Esophagus mucosa (tissue), 1 donor: ENCODE measurements at regions not wholly inside any gene's neighbourhood (a gene's known extent, or its start where the extent isn't known, plus 50 kb on each side); places are given as distances from the start of the nearest gene placed in this dataset.
"Not testable (repeated sequence)": the region's sequence is repeated elsewhere in the genome, so short reads cannot be mapped to it uniquely, and the experiment has no call there.

Experiments
- ATAC-seq: fragments of 200-7000 bp; cut with Tn5 transposase; one replicate; pipeline ENCODE4 v1.9.1; 2020
- donor health status: DM: yes; HTN: yes; CAD: no.

- no peak for ATAC-seq
Measured at GRCh38 chr5:40121236-40121635, 558.5 kb upstream of the PTGER4 start.

- no peak for ATAC-seq
Measured at GRCh38 chr5:40112875-40113274, 566.8 kb upstream of the PTGER4 start.

DNA sequence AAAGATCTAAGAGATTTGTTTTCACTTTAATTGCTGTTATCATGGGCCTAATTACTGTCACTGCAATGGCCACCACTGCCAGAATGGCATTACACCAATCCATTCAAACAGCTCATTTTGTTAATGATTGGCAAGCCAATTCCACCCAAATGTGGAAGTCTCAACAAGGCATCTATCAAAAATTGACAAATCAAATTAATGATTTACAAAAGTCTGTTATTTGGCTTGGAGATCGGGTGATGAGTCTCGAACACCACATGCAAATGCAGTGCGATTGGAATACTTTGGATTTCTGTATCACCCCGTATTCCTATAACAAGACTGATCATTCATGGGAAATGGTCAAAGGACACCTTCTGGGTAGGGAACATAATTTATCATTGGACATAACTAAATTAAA, 568.7 kb upstream of the PTGER4 start:
- not testable (repeated sequence) for ATAC-seq

DNA sequence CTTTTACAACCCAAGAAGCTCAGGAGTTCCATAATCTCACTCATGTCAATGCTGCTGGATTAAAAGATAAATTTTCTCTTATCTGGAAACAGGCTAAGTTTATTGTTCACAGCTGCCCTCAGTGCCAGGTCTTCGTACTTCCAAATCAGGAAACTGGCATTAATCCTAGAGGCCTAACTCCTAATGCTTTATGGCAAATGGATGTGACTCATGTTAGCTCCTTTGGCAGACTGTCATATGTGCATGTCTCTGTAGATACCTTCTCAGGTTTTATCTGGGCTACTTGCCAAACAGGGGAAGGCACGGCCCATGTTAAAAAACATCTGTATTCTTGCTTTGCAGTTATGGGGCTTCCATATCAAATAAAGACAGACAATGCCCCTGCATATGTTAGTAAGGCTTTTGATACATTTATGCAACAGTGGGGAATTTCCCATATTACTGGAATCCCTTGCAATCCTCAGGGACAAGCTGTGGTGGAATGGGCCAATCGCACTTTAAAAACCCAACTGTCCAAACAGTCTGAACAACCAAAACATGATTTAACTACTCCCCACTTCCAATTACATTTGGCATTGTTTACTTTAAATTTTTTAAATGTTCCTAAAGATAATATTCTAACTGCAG, 570.8 kb upstream of the PTGER4 start:
- ATAC-seq, result not testable (repeated sequence)

DNA sequence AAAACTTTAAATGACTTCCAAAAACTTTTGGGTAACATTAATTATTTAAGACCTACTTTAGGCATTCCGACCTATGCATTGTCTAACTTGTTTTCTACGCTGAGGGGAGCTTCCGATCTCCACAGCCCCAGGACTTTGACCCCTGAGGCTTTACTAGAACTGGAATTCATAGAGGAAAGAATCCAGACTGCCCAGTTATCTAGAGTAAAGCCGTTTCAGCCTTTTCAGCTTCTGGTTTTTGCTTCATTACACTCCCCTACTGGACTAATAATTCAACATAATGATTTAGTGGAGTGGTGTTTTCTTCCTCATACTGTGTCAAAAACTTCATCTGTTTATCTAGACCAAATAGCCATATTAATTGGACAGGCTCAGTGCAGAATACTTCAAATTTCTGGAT, 571.9 kb upstream of the PTGER4 start:
- not testable (repeated sequence) for ATAC-seq

DNA sequence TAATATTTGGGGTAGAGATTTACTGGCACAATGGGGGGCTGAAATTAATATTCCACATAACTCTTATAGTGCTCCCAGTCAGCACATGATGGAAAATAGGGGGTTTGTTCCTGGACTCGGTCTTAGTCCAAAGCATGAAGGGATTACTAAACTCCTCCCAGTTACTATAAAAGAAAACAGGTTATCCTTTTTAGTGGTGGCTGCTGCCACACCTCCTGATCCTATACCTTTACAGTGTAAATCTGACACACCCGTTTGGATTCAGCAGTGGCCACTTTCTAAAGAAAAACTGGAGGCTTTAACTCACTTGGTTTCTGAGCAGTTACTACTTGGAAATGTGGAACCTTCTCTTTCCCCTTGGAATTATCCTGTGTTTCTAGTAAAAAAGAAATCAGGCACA, 572.9 kb upstream of the PTGER4 start:
- peak; percentile 56 for ATAC-seq

DNA sequence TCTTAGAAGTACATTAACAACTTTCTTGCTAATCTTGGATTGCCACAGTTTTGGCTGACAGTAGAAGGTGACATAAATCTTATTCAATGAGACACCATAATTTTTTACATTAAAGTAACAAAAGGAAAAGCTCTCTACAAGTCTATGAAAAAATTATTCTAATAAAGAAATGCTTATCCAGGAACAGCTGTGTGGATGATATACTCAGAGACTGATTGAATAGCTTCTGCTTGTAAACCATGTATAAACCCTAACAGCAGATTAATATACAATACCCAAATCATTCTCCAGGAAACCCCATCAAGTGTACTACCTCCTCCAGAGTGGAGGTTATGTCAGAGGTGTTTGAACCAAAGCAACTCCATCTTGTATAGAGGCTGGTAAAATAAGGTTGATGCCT, 581.4 kb upstream of the PTGER4 start:
- ATAC-seq, result no peak

DNA sequence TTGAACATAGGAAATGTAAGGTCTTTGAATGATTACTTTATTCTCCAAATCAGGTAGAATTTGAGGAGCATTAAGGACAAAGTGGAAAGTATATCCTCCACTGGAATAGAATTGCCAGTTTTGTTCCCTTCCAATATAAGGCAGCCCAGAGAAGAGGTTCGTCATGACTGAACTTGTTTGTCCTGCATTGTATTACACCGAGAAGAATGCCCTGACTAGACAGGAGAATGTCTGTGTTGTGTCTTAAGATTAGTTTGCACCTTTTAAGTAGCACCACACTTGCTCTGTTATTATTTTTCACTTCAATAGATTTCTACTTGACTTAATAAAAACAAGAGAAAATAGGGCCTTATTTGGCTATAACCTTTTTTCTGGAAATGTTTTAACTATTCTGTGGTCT, 586.2 kb upstream of the PTGER4 start:
- ATAC-seq, result peak; percentile 37

DNA sequence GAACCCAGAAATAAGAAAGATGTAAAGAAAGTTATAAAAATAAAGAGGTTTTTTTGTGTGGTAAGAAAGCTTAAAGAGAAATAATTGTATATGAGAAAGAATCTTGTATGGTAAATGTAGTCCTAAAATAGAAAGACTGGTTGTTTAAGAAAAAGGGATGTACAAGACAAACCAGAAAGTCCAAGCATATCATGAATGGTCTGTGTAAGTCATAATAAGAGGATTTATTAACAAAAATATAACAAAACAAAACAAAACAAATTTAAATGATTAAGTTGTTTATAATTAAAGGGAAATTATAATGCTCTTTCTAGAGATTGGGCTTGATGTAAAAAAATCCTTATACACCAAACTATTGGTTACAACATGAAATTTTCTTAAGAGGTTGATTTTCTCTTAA, 590.4 kb upstream of the PTGER4 start:
- no peak for ATAC-seq

GRCh38 chr5:40084614-40085013, 595.1 kb upstream of the PTGER4 start:
- ATAC-seq, result no peak

DNA sequence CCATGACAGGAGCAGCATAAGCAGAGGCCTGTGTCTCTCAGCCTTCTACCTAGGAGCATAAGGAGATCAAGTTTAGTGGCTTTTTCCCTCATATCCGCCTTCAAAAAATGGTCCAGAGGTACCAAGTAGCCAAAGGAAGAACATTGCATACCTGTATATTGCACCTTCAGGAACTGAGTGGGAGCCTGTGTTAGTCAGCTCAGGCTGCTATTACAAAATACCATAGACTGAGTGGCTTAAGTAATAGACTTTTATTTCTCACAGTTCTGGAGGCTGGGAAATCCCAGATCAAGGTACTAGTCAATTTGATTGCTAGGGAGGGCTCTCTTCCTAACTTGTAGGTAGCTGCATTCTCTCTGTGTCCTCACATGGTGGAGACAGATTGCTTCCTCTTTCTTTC, 597.4 kb upstream of the PTGER4 start:
- ATAC-seq, result no peak

DNA sequence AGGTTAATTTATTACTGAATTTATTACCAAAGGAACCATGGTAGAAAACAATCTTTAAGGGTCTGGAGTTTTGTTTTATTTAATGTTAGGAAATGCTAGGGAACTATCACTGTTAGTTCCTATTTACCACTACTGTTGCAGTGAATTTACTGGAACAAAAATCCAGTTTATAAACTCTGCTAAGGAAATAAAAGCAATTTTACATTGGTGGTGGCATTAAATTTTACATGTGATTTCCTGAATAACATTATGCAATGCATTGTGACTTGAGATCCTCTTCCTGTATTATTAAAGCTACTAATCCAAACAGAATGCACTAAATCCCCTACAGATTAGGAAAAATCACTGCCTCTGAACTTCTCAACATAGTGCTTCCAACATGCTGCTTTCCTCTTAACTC, 599.5 kb upstream of the PTGER4 start:
- peak; percentile 54 for ATAC-seq

GRCh38 chr5:40078898-40079575, 600.7 kb upstream of the PTGER4 start:
- ATAC-seq, result no peak

DNA sequence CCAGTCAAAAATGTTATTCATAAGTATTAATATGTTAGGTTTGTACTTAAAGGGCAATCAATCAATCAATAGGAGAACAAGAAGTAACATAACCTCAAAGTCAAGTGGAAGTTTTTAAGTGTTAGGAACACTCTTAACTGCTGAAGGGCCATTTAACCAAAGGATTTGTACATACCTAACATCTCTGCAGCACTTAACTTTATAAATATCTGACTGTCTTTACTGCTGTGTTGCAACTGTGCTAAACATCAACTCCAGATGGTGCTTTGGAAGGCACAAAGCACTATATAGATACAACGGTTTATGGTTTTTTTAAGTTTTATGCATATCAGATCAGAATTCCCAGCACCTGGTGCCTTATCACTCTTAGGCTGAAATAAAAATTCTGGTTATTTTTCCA, 604.9 kb upstream of the PTGER4 start:
- no peak for ATAC-seq

GRCh38 chr5:40073927-40074326, 605.8 kb upstream of the PTGER4 start:
- no peak for ATAC-seq

DNA sequence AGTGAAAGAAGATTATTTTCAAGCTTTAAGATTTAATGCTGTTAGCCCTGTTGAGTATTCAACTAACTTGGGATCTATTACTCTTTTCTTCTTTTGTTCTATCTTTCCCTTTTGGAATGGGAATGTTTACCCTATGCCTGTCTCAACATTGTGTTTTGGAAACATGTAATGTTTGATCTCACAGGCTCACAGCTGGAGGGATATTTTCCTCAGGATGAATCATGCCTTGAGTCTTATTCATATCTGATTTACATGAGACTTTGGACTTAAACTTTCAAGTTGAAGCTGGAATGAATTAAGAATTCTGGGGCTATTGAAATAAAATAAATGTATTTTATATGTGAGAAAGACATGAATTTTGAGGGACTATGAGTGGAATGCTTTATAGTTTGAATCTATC, 607.8 kb upstream of the PTGER4 start:
- ATAC-seq, result no peak

DNA sequence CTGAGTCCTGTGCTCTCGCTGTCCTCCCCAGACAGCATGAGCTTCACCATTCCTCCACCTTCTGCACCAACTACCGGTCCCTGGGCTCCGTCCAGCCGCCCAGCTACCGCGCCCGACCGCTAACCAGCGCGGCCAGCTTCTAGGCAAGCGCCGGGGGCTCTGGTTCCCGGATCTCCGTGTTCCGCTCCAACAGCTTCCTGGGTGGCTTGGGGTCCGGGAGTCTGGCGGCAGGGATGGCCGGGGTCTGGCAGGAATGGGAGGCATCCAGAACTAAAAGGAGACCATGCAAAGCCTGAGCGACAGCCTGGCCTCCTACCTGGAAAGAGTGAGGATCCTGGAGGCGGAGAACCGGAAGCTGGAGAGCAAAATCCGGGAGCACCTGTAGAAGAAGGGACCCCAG, 613.1 kb upstream of the PTGER4 start:
- no peak for ATAC-seq

- no peak for ATAC-seq
Measured at GRCh38 chr5:40052808-40053207, 626.9 kb upstream of the PTGER4 start.

DNA sequence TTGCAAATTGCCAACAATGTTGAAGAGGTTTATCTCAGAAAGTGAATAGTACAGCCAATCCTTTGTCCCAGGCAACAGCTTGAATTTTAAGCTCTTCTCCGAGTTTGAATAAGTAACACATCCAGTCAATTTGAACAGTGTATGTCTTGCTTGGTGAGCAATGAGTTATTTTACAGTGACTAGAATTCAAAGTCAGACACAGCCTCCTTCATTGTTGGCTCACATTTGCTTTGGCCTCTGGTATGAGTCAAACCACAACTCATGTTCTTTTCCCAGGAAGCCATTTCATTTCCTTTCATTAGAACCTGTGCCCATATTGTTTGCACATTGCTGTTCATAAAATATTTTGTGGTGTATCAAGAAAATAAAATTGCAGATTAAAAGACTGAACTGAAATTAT, 622.0 kb upstream of the DAB2 start:
- ATAC-seq, result no peak

DNA sequence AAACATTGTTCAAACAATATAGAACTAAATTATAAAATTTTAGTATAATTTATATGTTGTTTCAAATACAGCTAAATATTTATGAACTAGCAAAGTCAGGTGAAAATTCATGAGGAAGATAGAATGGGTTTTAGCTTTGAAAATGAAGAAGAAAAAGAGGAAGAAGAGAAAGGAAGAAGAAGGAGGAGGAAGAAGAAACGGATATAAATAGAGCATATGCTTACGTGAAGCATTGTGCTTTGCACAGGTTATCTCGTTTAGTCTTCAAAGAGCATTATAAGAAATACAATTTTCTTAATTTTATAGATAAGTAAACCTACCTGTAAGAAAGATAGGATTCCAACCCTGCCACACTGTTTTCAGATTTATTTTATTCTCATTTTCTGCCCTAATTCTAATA, 620.6 kb upstream of the DAB2 start:
- ATAC-seq, result no peak

GRCh38 chr5:40043916-40044315, 619.1 kb upstream of the DAB2 start:
- no peak for ATAC-seq

DNA sequence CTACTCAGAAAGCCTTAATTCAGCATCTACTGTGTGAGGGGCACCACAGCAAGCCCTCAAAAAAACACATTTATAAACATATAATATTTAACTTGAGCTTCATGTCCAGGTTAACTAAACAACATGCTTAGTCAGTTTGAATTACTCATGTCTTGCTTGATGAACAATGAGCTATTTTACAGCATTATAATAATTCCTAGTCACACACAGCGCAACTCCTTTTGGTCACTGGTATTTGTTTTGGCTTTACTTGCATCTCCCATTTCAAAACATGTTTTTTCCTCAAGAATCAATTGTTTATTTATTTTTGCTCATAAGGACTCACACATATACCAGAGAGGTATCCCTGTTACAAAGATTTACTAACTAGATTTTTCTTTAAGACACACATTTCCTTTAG, 616.7 kb upstream of the DAB2 start:
- no peak for ATAC-seq

DNA sequence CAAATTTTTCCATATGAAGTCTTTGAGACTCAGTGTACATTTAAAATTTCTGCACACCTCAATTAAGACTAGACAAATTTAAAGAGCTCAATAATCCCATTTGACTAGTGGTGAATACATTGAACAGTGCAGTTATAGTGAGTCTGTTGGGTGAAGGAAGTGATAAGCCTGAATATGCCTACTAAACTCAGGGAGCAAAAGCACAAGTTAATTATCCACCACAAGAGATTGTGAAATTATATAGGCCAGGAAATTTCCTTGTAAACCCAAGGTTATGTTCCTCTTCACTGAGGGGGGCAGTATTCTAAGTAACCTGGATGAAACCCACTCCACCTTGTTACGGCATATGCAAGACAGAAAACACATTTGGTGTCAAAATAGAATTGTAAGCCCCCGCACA, 612.9 kb upstream of the DAB2 start:
- ATAC-seq, result no peak

DNA sequence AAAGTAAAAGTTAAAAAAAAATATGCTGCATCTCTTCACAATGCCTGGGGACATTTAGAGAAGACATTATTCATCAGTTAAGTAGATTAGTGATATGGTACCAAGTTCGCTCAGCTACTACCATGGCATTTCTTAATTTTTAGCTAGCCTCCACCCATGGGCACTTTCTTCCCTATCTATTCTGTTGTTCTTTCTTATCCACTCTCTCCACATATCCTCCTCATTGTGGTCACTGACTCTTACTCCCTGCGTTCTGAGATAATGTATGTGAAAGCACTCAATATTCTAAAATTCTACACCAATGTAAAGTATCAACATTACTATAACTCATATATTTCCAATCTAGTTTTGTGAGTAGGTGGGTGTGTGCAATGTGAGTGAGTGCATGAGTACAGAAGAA, 609.7 kb upstream of the DAB2 start:
- no peak for ATAC-seq

GRCh38 chr5:40033411-40033810, 608.6 kb upstream of the DAB2 start:
- ATAC-seq, result peak; percentile 69
